ENCODE measurements at regions not wholly inside any gene's neighbourhood (a gene's known extent, or its start where the extent isn't known, plus 50 kb on each side); places are given as distances from the start of the nearest gene placed in this dataset.

GRCh38 chr13:59229861-59230260, 933.9 kb downstream of the DIAPH3 start:
- Histone ChIP-seq H3K36me3 (no peaks in the 10 kb centered on the region), H3K27me3 (replicated peaks; ENCODE audit: insufficient read depth) (no peaks in the 10 kb centered on the region), H3K27ac (no peak overlapping the region), H3K9me3 (no peaks in the 10 kb centered on the region), H3K4me3 (no peak overlapping the region), H3K4me1 (replicated peaks) (no peaks in the 10 kb centered on the region)
- TF ChIP-seq POLR2AphosphoS5 (IDR thresholded peaks at IDR 0.05) (no peak), POLR2A (IDR thresholded peaks at IDR 0.05) (no peak), CTCF (IDR thresholded peaks at IDR 0.05) (no peak)
- intact Hi-C loops (cut with DNase I) = no loop called here
- WGBS = 61% methylated on average over 4 of the region's 4 CpGs
- DNase-seq (ENCODE audit: low spot score) = no peak

- Histone ChIP-seq H3K4me3 (no peak overlapping the region), H3K27ac (no peak overlapping the region), H3K9me3 (no peaks in the 10 kb centered on the region), H3K27me3 (replicated peaks; ENCODE audit: insufficient read depth) (no peaks in the 10 kb centered on the region), H3K36me3 (no peaks in the 10 kb centered on the region), H3K4me1 (replicated peaks) (no peaks in the 10 kb centered on the region)
- WGBS = 62% methylated on average over 2 of the region's 2 CpGs
- TF ChIP-seq POLR2AphosphoS5 (IDR thresholded peaks at IDR 0.05) (no peak), CTCF (IDR thresholded peaks at IDR 0.05) (no peak), POLR2A (IDR thresholded peaks at IDR 0.05) (no peak)
- intact Hi-C loops (cut with DNase I) = no loop called here
- no peak for DNase-seq (ENCODE audit: low spot score)
These were observed 933.1 kb downstream of the DIAPH3 start for GRCh38 chr13:59230484-59231264.

GRCh38 chr13:59236309-59236919, 927.3 kb downstream of the DIAPH3 start:
- Histone ChIP-seq H3K4me3 (no peak overlapping the region), H3K27me3 (replicated peaks; ENCODE audit: insufficient read depth) (no peaks in the 10 kb centered on the region), H3K36me3 (no peaks in the 10 kb centered on the region), H3K4me1 (replicated peaks) (no peaks in the 10 kb centered on the region), H3K27ac (no peak overlapping the region), H3K9me3 (no peaks in the 10 kb centered on the region)
- WGBS = 77% methylated on average over 5 of the region's 5 CpGs
- intact Hi-C loops (cut with DNase I) = no loop called here
- TF ChIP-seq POLR2AphosphoS5 (IDR thresholded peaks at IDR 0.05) (no peak), CTCF (IDR thresholded peaks at IDR 0.05) (no peak), POLR2A (IDR thresholded peaks at IDR 0.05) (no peak)
- DNase-seq (ENCODE audit: low spot score) = no peak

- DNase-seq (ENCODE audit: low spot score) = no peak
- TF ChIP-seq POLR2AphosphoS5 (IDR thresholded peaks at IDR 0.05) = no peak
- TF ChIP-seq POLR2A (IDR thresholded peaks at IDR 0.05) = no peak
- no peak for TF ChIP-seq CTCF (IDR thresholded peaks at IDR 0.05)
- Histone ChIP-seq H3K27me3 (replicated peaks; ENCODE audit: insufficient read depth) (no peaks in the 10 kb centered on the region), H3K9me3 (no peaks in the 10 kb centered on the region), H3K27ac (no peak overlapping the region), H3K36me3 (no peaks in the 10 kb centered on the region), H3K4me3 (no peak overlapping the region), H3K4me1 (replicated peaks) (no peaks in the 10 kb centered on the region)
- WGBS = 80% methylated on average over 1 of the region's 1 CpG
- intact Hi-C loops (cut with DNase I) = no loop called here
These were observed 926.8 kb downstream of the DIAPH3 start for GRCh38 chr13:59236944-59237343.

GRCh38 chr13:59247171-59247570, 916.6 kb downstream of the DIAPH3 start:
- Histone ChIP-seq H3K4me3 (no peak overlapping the region), H3K36me3 (no peaks in the 10 kb centered on the region), H3K27ac (no peak overlapping the region), H3K4me1 (replicated peaks) (no peaks in the 10 kb centered on the region), H3K27me3 (replicated peaks; ENCODE audit: insufficient read depth) (no peaks in the 10 kb centered on the region), H3K9me3 (no peaks in the 10 kb centered on the region)
- intact Hi-C loops (cut with DNase I) = no loop called here
- no peak for DNase-seq (ENCODE audit: low spot score)
- 78% methylated on average over 5 of the region's 5 CpGs for WGBS
- TF ChIP-seq CTCF (IDR thresholded peaks at IDR 0.05) (no peak), POLR2AphosphoS5 (IDR thresholded peaks at IDR 0.05) (no peak), POLR2A (IDR thresholded peaks at IDR 0.05) (no peak)

All from prostate gland (tissue), 2 donors.